Ascending aorta (tissue), 2 donors: ENCODE measurements at regions not wholly inside any gene's neighbourhood (a gene's known extent, or its start where the extent isn't known, plus 50 kb on each side); places are given as distances from the start of the nearest gene placed in this dataset.

Source experiments
- DNase-seq, 2 donors: peaks; one replicate each; pipeline ENCODE4 v3.0.0-alpha.2; 2019; ENCODE audit warnings: low spot score in 2 of 2
- H3K27ac ChIP-seq, 2 donors: fragments of 200-600 bp; sonication (generic); one replicate each; pipeline ENCODE4 v1.5.1; 2016 to 2017; ENCODE audit warnings: mild to moderate bottlenecking in 1 of 2
- H3K27me3 ChIP-seq: fragments of 200-600 bp; sonication (generic); one replicate; pipeline ENCODE4 v1.5.1; 2017
- H3K36me3 ChIP-seq, 2 donors: fragments of 200-600 bp; sonication (generic); one replicate each; pipeline ENCODE4 v1.5.1; 2016
- H3K4me1 ChIP-seq, 2 donors: fragments of 200-600 bp; sonication (generic); one replicate each; pipeline ENCODE4 v1.5.1; 2016 to 2017; ENCODE audit warnings: mild to moderate bottlenecking in 1 of 2
- H3K4me3 ChIP-seq, 2 donors: fragments of 200-600 bp; sonication (generic); one replicate each; pipeline ENCODE4 v1.5.1; 2016 to 2017; ENCODE audit warnings: mild to moderate bottlenecking in 1 of 2
- H3K9me3 ChIP-seq, 2 donors: fragments of 200-600 bp; sonication (generic); one replicate each; pipeline ENCODE4 v1.5.1; 2016
- intact Hi-C: fragments of 100-400 bp; cut with DNase I; formaldehyde crosslinking; loops from one replicate; pipeline ENCODE4 v1.15.1; 2023
- TF ChIP-seq, protein P1 (sequence below), 3 experiments: fragments of 200-600 bp in 2 of 3; fragments of 450-650 bp in 1 of 3; sonication (generic) in 2 of 3; IDR thresholded peaks; one replicate each; pipeline ENCODE4 v1.5.1; 2016 to 2019; ENCODE audit warnings: antibody characterized with exemption in 3 of 3, mild to moderate bottlenecking in 1 of 3, moderate library complexity in 1 of 3

GRCh38 chr11:37718431-37718999, 1120.5 kb upstream of the RAG2 start:
- Histone ChIP-seq H3K27ac (no peak overlapping the region), H3K36me3 (no peaks in the 10 kb centered on the region), H3K27me3 (no peaks in the 10 kb centered on the region), H3K4me3 (no peak overlapping the region), H3K4me1 (no peaks in the 10 kb centered on the region), H3K9me3 (no peaks in the 10 kb centered on the region)
- DNase-seq, result no peak
- intact Hi-C loops, result no loop called here
- TF ChIP-seq, protein P1, sequence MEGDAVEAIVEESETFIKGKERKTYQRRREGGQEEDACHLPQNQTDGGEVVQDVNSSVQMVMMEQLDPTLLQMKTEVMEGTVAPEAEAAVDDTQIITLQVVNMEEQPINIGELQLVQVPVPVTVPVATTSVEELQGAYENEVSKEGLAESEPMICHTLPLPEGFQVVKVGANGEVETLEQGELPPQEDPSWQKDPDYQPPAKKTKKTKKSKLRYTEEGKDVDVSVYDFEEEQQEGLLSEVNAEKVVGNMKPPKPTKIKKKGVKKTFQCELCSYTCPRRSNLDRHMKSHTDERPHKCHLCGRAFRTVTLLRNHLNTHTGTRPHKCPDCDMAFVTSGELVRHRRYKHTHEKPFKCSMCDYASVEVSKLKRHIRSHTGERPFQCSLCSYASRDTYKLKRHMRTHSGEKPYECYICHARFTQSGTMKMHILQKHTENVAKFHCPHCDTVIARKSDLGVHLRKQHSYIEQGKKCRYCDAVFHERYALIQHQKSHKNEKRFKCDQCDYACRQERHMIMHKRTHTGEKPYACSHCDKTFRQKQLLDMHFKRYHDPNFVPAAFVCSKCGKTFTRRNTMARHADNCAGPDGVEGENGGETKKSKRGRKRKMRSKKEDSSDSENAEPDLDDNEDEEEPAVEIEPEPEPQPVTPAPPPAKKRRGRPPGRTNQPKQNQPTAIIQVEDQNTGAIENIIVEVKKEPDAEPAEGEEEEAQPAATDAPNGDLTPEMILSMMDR (IDR thresholded peaks at IDR 0.05), result no peak

DNA sequence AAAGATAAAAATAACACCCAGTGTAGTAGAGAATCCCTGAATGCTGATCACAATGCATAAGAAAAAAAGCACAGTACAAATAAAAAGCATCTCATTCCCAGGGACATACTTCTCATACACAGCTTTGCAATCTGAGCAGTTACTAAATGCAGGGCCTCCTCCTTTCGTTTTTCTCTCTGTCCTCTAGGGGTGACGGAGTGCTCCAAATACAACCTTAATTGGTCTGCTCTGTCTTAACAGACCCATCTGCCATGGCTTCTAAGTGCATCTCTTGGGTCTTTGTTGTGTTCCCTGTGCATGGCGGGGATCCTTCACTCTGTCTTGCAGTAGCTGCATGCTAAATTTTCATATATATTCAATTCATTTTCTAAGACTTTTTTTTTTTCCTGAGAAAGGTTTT, 1114.2 kb upstream of the RAG2 start:
- TF ChIP-seq, protein P1 (IDR thresholded peaks at IDR 0.05), result no peak
- intact Hi-C loops, result no loop called here

GRCh38 chr11:37710031-37710430, 1112.0 kb upstream of the RAG2 start:
- DNase-seq, result no peak
- TF ChIP-seq, protein P1 (IDR thresholded peaks at IDR 0.05), result no peak
- H3K4me3 ChIP-seq, result no peak overlapping the region

More for the DNA sequence above, 1114.2 kb upstream of the RAG2 start:
- Histone ChIP-seq H3K27me3 (no peaks in the 10 kb centered on the region), H3K27ac (no peak overlapping the region), H3K4me1 (no peaks in the 10 kb centered on the region), H3K9me3 (no peaks in the 10 kb centered on the region), H3K36me3 (no peaks in the 10 kb centered on the region), H3K4me3 (no peak overlapping the region)
- DNase-seq, result no peak

DNA sequence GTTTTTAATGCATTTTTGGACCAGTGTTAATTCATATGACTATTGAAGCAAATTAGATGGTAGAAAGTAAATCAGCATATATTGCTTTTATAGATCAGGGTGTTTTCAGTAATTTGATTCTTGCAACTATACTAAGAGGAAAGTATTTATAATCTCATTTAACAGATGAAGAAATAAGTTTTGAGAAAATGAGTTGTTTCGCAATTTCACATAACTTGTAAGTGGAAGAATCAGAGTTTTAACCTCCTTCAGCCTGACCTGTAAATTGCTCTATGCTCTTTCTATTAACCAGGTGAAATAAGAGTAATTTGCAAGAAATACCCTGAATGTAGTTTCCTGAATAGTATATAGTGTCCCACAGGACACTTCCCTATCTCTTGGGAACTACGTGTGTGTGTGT, 1106.8 kb upstream of the RAG2 start:
- Histone ChIP-seq H3K4me1 (no peaks in the 10 kb centered on the region), H3K36me3 (no peaks in the 10 kb centered on the region), H3K27me3 (no peaks in the 10 kb centered on the region), H3K9me3 (no peaks in the 10 kb centered on the region), H3K27ac (no peak overlapping the region), H3K4me3 (no peak overlapping the region)
- TF ChIP-seq, protein P1 (IDR thresholded peaks at IDR 0.05), result no peak
- intact Hi-C loops, result no loop called here
- DNase-seq, result no peak

More at GRCh38 chr11:37710031-37710430, 1112.0 kb upstream of the RAG2 start:
- Histone ChIP-seq H3K27me3 (no peaks in the 10 kb centered on the region), H3K9me3 (no peaks in the 10 kb centered on the region), H3K36me3 (no peaks in the 10 kb centered on the region), H3K4me1 (no peaks in the 10 kb centered on the region), H3K27ac (no peak overlapping the region)
- intact Hi-C loops, result no loop called here

GRCh38 chr11:37699644-37700043, 1101.6 kb upstream of the RAG2 start:
- H3K4me3 ChIP-seq, result no peak overlapping the region
- DNase-seq, result no peak
- TF ChIP-seq, protein P1 (IDR thresholded peaks at IDR 0.05), result no peak
- no peak overlapping the region for H3K27ac ChIP-seq
- no peaks in the 10 kb centered on the region for H3K36me3 ChIP-seq
- H3K9me3 ChIP-seq, result peaks cover 0 to 8% of the 10 kb centered on the region in 2 donors
- intact Hi-C loops, result no loop called here
- H3K27me3 ChIP-seq, result no peaks in the 10 kb centered on the region
- H3K4me1 ChIP-seq, result no peaks in the 10 kb centered on the region

DNA sequence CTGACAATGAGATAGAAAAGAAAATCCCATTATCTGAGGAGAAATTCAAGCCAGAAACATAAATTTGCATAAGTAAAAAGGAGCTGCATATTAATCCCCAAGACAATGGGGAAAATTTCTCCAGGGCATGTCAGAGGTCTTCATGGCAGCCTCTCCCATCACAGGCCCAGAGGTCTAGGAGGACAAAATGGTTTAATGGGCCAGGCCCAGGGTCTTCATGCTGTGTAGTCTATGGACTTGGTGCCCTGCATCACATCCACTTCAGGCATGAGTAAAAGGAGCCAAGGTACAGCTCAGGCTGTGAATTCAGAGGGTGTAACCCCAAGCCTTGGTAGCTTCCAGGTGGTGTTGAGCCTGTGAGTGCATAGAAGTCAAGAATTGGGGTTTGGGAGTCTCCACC, 1097.2 kb upstream of the RAG2 start:
- intact Hi-C loops, result no loop called here

More for the DNA sequence above, 1097.2 kb upstream of the RAG2 start:
- no peak for DNase-seq
- TF ChIP-seq, protein P1 (IDR thresholded peaks at IDR 0.05), result no peak
- Histone ChIP-seq H3K27me3 (no peaks in the 10 kb centered on the region), H3K36me3 (no peaks in the 10 kb centered on the region), H3K4me3 (no peak overlapping the region), H3K9me3 (peaks cover 0 to 13% of the 10 kb centered on the region in 2 donors), H3K27ac (no peak overlapping the region), H3K4me1 (no peaks in the 10 kb centered on the region)
